Liver (tissue), 8 donors: ENCODE measurements at regions not wholly inside any gene's neighbourhood (a gene's known extent, or its start where the extent isn't known, plus 50 kb on each side); places are given as distances from the start of the nearest gene placed in this dataset.

ENCODE experiments used
- DNase-seq: peaks from one replicate; pipeline ENCODE4 v3.0.0-alpha.2; 2017; ENCODE audit warnings: low spot score
- H3K27ac ChIP-seq, 2 donors: one replicate each; pipeline ENCODE4 v1.7.0; 2013; ENCODE audit warnings: inconsistent platforms in 2 of 2, low read length in 2 of 2, control low read depth in 1 of 2, low read depth in 1 of 2, mild to moderate bottlenecking in 1 of 2
- H3K27me3 ChIP-seq, 4 donors: one replicate each; pipeline versions ENCODE4 v1.6.1 to v1.7.0; 2013; ENCODE audit warnings: low read length in 3 of 4, inconsistent platforms in 1 of 4, mild to moderate bottlenecking in 1 of 4, moderate library complexity in 1 of 4; ENCODE audit not compliant: control insufficient read depth in 4 of 4, insufficient read depth in 4 of 4
- H3K36me3 ChIP-seq, 4 donors: one replicate each; pipeline versions ENCODE4 v1.6.1 to v1.7.0; 2013; ENCODE audit warnings: low read length in 3 of 4, mild to moderate bottlenecking in 3 of 4, low read depth in 1 of 4, moderate library complexity in 1 of 4; ENCODE audit not compliant: control insufficient read depth in 4 of 4, insufficient read depth in 3 of 4
- H3K4me1 ChIP-seq, 4 donors: one replicate each; pipeline versions ENCODE4 v1.6.1 to v1.7.0; 2013; ENCODE audit warnings: low read length in 3 of 4, mild to moderate bottlenecking in 3 of 4, moderate library complexity in 1 of 4; ENCODE audit not compliant: control insufficient read depth in 4 of 4, insufficient read depth in 4 of 4
- H3K4me3 ChIP-seq, 3 donors: one replicate each; pipeline versions ENCODE4 v1.6.1 to v1.7.0; 2013; ENCODE audit warnings: low read length in 3 of 3, control low read depth in 1 of 3, low read depth in 1 of 3, mild to moderate bottlenecking in 1 of 3
- H3K9ac ChIP-seq, 2 donors: one replicate each; pipeline ENCODE4 v1.7.0; 2013; ENCODE audit warnings: low read length in 2 of 2, mild to moderate bottlenecking in 2 of 2, moderate library complexity in 2 of 2, control low read depth in 1 of 2, low read depth in 1 of 2
- H3K9me3 ChIP-seq, 4 donors: one replicate each; pipeline versions ENCODE4 v1.6.1 to v1.7.0; 2013; ENCODE audit warnings: low read length in 3 of 4; ENCODE audit not compliant: control insufficient read depth in 4 of 4
- EGR1 ChIP-seq, 2 donors: IDR thresholded peaks; 2 replicates each; pipeline ENCODE4 v1.6.1; 2016 to 2018; ENCODE audit warnings: antibody characterized with exemption in 2 of 2, low read depth in 2 of 2
- FOXA1 ChIP-seq: IDR thresholded peaks from 2 replicates; pipeline ENCODE4 v1.6.1; 2016; ENCODE audit warnings: antibody characterized with exemption
- FOXA2 ChIP-seq: IDR thresholded peaks from 2 replicates; pipeline ENCODE4 v1.6.1; 2016; ENCODE audit warnings: antibody characterized with exemption
- GABPA ChIP-seq, 2 donors: IDR thresholded peaks in 1 of 2; conservative IDR thresholded peaks in 1 of 2; 2 replicates each; pipeline ENCODE4 v1.6.1; 2016; ENCODE audit warnings: antibody characterized with exemption in 2 of 2, mild to moderate bottlenecking in 1 of 2, moderate library complexity in 1 of 2
- NR2F2 ChIP-seq: IDR thresholded peaks from 2 replicates; pipeline ENCODE4 v1.6.1; 2016; ENCODE audit warnings: antibody characterized with exemption
- RAD21 ChIP-seq, 2 donors: IDR thresholded peaks; 2 replicates each; pipeline ENCODE4 v1.6.1; 2016; ENCODE audit warnings: antibody characterized with exemption in 2 of 2, mild to moderate bottlenecking in 2 of 2
- RXRA ChIP-seq, 2 donors: IDR thresholded peaks; 2 replicates each; pipeline ENCODE4 v1.6.1; 2017 to 2018; ENCODE audit warnings: antibody characterized with exemption in 2 of 2, mild to moderate bottlenecking in 1 of 2
- SP1 ChIP-seq: IDR thresholded peaks from 2 replicates; pipeline ENCODE4 v1.6.1; 2018; ENCODE audit warnings: antibody characterized with exemption, mild to moderate bottlenecking
- TAF1 ChIP-seq: conservative IDR thresholded peaks from 2 replicates; pipeline ENCODE4 v1.6.1; 2016; ENCODE audit warnings: antibody characterized with exemption, mild to moderate bottlenecking
- YY1 ChIP-seq: IDR thresholded peaks from 2 replicates; pipeline ENCODE4 v1.6.1; 2016; ENCODE audit warnings: antibody characterized with exemption, mild to moderate bottlenecking
- WGBS: extraction: QIAGEN DNeasy Blood & Tissue Kit; methylation state at CpG from one replicate; pipeline ENCODE4 v1.1.7; 2013; 5-methylcytosine and 5-hydroxymethylcytosine counted together
- TF ChIP-seq, protein P1 (sequence below): IDR thresholded peaks from 2 replicates; pipeline ENCODE4 v1.6.1; 2016; ENCODE audit warnings: antibody characterized with exemption
- TF ChIP-seq, protein P2 (sequence below): fragments of 150-350 bp; IDR thresholded peaks from 2 replicates; pipeline ENCODE4 v1.5.1; 2017; ENCODE audit warnings: improper control_type of control experiment, low read depth, low read length; ENCODE audit not compliant: missing input control
- TF ChIP-seq, protein P3 (sequence below): IDR thresholded peaks from 2 replicates; pipeline ENCODE4 v1.6.1; 2016; ENCODE audit warnings: antibody characterized with exemption
- TF ChIP-seq, protein P4 (sequence below): IDR thresholded peaks from 2 replicates; pipeline ENCODE4 v1.6.1; 2016; ENCODE audit warnings: antibody characterized with exemption
- donor health status: healthy.
- donor health status: healthy.
- donor health status: healthy.
- donor health status: healthy.
- donor health status: healthy.

DNA sequence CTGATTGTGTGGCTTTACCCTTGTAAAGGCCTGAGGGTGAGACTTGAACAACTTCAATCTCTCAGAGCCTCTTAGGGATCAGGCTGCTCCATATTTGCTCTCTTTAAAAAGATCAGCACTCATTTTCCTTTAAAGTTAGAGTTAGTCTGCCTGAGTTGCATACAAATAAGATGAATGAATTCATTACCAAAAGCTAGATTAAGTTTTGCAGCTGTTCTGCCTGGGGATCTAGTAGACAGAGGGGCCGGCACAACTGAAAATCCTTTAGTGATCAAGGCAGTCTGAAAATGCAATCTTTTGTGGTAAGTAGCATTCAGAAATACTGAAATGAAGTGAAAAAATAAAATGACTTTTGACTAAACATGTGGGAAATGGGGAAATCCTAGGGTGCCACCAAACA lies 264.0 kb downstream of the MAN2A1 start:
- Histone ChIP-seq H3K9ac (no peak overlapping the region), H3K27ac (no peak overlapping the region), H3K4me3 (no peak overlapping the region), H3K36me3 (no peaks in the 10 kb centered on the region), H3K4me1 (no peaks in the 10 kb centered on the region), H3K27me3 (no peaks in the 10 kb centered on the region), H3K9me3 (no peaks in the 10 kb centered on the region)
- no peak for DNase-seq
- TF ChIP-seq RXRA (IDR thresholded peaks at IDR 0.05) (no peak), RAD21 (IDR thresholded peaks at IDR 0.05) (no peak), NR2F2 (no peak), FOXA2 (no peak), SP1 (no peak), YY1 (no peak), GABPA (IDR thresholded peaks at IDR 0.05 in 1 of 2, conservative IDR thresholded peaks at IDR 0.05 in 1 of 2) (no peak)
- WGBS, result 94% methylated on average over 1 of the region's 1 CpG

DNA sequence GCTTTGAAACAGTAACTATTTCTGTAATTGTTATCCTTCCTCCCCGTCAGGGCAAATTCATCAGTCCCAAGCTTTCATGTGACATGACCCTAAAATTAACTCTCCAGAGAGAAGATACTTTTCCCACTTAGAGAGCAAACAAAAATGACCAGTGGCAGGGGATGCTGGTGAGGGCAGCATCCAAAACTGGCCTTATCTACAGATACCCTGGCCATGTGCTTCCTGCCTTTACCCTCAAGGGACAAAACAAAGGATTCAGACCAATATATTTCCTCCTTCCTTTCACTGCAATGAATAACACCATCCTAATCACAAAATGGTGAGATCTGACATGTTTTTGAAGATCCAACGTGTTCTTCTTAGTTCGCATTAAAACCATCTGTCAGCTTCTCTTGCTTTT lies 267.2 kb downstream of the MAN2A1 start:
- no peak overlapping the region for H3K9ac ChIP-seq
- no peaks in the 10 kb centered on the region for H3K9me3 ChIP-seq
- H3K4me1 ChIP-seq, result no peaks in the 10 kb centered on the region
- no peaks in the 10 kb centered on the region for H3K27me3 ChIP-seq
- no peak overlapping the region for H3K27ac ChIP-seq
- 75% methylated on average over 3 of the region's 3 CpGs for WGBS
- no peaks in the 10 kb centered on the region for H3K36me3 ChIP-seq
- no peak overlapping the region for H3K4me3 ChIP-seq
- DNase-seq, result no peak
- no peak for TF ChIP-seq RAD21 (IDR thresholded peaks at IDR 0.05)
- TF ChIP-seq FOXA1, result no peak

DNA sequence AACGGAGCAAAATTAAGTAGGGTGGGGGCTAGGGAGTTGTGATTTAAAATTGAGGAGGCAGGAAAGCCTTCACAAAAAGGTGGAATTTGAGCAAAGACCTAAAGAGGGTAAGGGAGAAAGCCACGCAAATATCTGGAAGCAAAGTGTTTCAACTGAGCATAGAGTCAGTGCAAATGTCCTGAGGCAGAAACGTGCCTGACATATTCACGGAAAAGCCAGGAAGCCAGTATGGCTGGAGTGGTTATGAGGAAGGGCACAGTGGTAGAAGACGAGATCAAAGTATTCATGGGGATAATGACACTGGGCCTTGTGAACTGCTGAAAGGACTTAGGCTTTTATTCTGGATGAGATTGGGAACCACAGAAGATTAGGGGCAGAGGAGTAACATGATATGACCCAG lies 268.4 kb downstream of the MAN2A1 start:
- TF ChIP-seq, protein P1, sequence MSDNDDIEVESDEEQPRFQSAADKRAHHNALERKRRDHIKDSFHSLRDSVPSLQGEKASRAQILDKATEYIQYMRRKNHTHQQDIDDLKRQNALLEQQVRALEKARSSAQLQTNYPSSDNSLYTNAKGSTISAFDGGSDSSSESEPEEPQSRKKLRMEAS, result no peak
- TF ChIP-seq, protein P2, sequence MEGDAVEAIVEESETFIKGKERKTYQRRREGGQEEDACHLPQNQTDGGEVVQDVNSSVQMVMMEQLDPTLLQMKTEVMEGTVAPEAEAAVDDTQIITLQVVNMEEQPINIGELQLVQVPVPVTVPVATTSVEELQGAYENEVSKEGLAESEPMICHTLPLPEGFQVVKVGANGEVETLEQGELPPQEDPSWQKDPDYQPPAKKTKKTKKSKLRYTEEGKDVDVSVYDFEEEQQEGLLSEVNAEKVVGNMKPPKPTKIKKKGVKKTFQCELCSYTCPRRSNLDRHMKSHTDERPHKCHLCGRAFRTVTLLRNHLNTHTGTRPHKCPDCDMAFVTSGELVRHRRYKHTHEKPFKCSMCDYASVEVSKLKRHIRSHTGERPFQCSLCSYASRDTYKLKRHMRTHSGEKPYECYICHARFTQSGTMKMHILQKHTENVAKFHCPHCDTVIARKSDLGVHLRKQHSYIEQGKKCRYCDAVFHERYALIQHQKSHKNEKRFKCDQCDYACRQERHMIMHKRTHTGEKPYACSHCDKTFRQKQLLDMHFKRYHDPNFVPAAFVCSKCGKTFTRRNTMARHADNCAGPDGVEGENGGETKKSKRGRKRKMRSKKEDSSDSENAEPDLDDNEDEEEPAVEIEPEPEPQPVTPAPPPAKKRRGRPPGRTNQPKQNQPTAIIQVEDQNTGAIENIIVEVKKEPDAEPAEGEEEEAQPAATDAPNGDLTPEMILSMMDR, result no peak
- TF ChIP-seq EGR1 (IDR thresholded peaks at IDR 0.05; ENCODE audit: low read depth in 2 of 2), result no peak
- TF ChIP-seq, protein P3, sequence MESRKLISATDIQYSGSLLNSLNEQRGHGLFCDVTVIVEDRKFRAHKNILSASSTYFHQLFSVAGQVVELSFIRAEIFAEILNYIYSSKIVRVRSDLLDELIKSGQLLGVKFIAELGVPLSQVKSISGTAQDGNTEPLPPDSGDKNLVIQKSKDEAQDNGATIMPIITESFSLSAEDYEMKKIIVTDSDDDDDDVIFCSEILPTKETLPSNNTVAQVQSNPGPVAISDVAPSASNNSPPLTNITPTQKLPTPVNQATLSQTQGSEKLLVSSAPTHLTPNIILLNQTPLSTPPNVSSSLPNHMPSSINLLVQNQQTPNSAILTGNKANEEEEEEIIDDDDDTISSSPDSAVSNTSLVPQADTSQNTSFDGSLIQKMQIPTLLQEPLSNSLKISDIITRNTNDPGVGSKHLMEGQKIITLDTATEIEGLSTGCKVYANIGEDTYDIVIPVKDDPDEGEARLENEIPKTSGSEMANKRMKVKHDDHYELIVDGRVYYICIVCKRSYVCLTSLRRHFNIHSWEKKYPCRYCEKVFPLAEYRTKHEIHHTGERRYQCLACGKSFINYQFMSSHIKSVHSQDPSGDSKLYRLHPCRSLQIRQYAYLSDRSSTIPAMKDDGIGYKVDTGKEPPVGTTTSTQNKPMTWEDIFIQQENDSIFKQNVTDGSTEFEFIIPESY, result no peak
- TF ChIP-seq TAF1, result no peak
- TF ChIP-seq, protein P4, sequence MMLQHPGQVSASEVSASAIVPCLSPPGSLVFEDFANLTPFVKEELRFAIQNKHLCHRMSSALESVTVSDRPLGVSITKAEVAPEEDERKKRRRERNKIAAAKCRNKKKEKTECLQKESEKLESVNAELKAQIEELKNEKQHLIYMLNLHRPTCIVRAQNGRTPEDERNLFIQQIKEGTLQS, result no peak
- DNase-seq, result no peak
- 96% methylated on average over 5 of the region's 5 CpGs for WGBS
- H3K9me3 ChIP-seq, result no peaks in the 10 kb centered on the region
- H3K4me1 ChIP-seq, result no peaks in the 10 kb centered on the region
- H3K4me3 ChIP-seq, result no peak overlapping the region
- H3K27me3 ChIP-seq, result no peaks in the 10 kb centered on the region
- no peaks in the 10 kb centered on the region for H3K36me3 ChIP-seq
- H3K9ac ChIP-seq, result no peak overlapping the region
- H3K27ac ChIP-seq, result no peak overlapping the region
